Hepatocyte (in vitro differentiated cells): ENCODE measurements at regions not wholly inside any gene's neighbourhood (a gene's known extent, or its start where the extent isn't known, plus 50 kb on each side); places are given as distances from the start of the nearest gene placed in this dataset.

Source experiments
- CTCF ChIP-seq: fragments of 200-600 bp; sonication (generic); IDR thresholded peaks from 2 replicates; pipeline ENCODE4 v1.5.1; 2016; ENCODE audit warnings: antibody characterized with exemption, mild to moderate bottlenecking; ENCODE audit not compliant: poor library complexity
- EZH2phosphoT487 ChIP-seq: fragments of 200-600 bp; sonication (generic); IDR thresholded peaks from one replicate; pipeline ENCODE4 v1.6.1; 2018; ENCODE audit warnings: antibody characterized with exemption, mild to moderate bottlenecking, low read depth, moderate library complexity; ENCODE audit not compliant: unreplicated experiment, severe bottlenecking

- no peak for TF ChIP-seq CTCF
- TF ChIP-seq EZH2phosphoT487, result no peak
Observed at GRCh38 chr12:16094437-16094836, 183.0 kb downstream of the SLC15A5 start.
